SK-N-SH treated with all-trans-retinoic acid at 6 μM for 48 hours (cell line): ENCODE measurements at regions not wholly inside any gene's neighbourhood (a gene's known extent, or its start where the extent isn't known, plus 50 kb on each side); places are given as distances from the start of the nearest gene placed in this dataset.

ENCODE experiments used
- ARNTL ChIP-seq: fragments of 450-650 bp; formaldehyde crosslinking; IDR thresholded peaks from 2 replicates; pipeline ENCODE4 v1.5.0; 2020; ENCODE audit warnings: low read depth, mild to moderate bottlenecking, moderate library complexity, borderline replicate concordance
- BACH2 ChIP-seq: fragments of 250-450 bp; sonication (Bioruptor Pico); IDR thresholded peaks from 2 replicates; pipeline ENCODE4 v1.9.0; 2021; ENCODE audit warnings: mild to moderate bottlenecking, borderline replicate concordance
- ISL1 ChIP-seq: fragments of 250-450 bp; sonication (Bioruptor Pico); IDR thresholded peaks from 2 replicates; pipeline ENCODE4 v2.1.2; 2022; ENCODE audit warnings: mild to moderate bottlenecking, moderate library complexity
- OSR1 ChIP-seq: fragments of 250-450 bp; sonication (Bioruptor Pico); IDR thresholded peaks from 2 replicates; pipeline ENCODE4 v1.8.0; 2022; ENCODE audit warnings: moderate library complexity, mild to moderate bottlenecking, inconsistent platforms
- RARB ChIP-seq: fragments of 250-450 bp; sonication (Bioruptor Pico); IDR thresholded peaks from 2 replicates; pipeline ENCODE4 v1.8.0; 2021; ENCODE audit warnings: mild to moderate bottlenecking, moderate library complexity
- TCF4 ChIP-seq: fragments of 250-450 bp; sonication (Bioruptor Pico); IDR thresholded peaks from 2 replicates; pipeline ENCODE4 v1.8.0; 2021; ENCODE audit warnings: mild to moderate bottlenecking, moderate library complexity, borderline replicate concordance
- TOX ChIP-seq: fragments of 250-450 bp; sonication (Bioruptor Pico); IDR thresholded peaks from 2 replicates; pipeline ENCODE4 v1.8.0; 2021; ENCODE audit warnings: mild to moderate bottlenecking, moderate library complexity, borderline replicate concordance
- ZFP3 ChIP-seq: fragments of 250-450 bp; sonication (Bioruptor Pico); IDR thresholded peaks from 2 replicates; pipeline ENCODE4 v1.5.0; 2020; ENCODE audit warnings: mild to moderate bottlenecking, moderate library complexity
- ZNF565 ChIP-seq: fragments of 450-650 bp; formaldehyde crosslinking; conservative IDR thresholded peaks from 2 replicates; pipeline ENCODE4 v1.5.0; 2020; ENCODE audit warnings: low read depth, mild to moderate bottlenecking, moderate library complexity
- TF ChIP-seq, protein P1 (sequence below): fragments of 250-450 bp; sonication (Bioruptor Pico); IDR thresholded peaks from 2 replicates; pipeline ENCODE4 v1.8.0; 2021; ENCODE audit warnings: low read depth, mild to moderate bottlenecking, moderate library complexity, borderline replicate concordance
- TF ChIP-seq, protein P2 (sequence below): fragments of 250-450 bp; sonication (Bioruptor Pico); IDR thresholded peaks from 2 replicates; pipeline ENCODE4 v1.8.0; 2020; ENCODE audit warnings: mild to moderate bottlenecking, moderate library complexity, borderline replicate concordance

DNA sequence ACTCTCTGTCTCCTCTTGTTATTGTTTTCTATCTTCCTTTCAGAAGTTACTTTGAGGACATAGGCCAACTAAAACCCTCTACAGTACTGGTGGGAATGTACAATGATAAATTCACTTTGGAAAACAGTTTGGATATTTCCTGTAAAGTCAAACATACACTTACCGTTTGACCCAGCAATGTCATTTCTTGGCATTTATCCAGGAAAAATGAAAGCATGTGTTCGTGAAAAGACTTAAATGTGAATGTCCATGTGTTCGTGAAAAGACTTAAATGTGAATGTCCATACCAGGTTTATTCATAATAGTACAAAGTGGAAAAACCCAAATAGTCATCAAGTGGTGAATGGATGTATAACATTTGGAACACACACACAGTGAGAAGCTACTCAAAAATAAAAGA, 361.5 kb upstream of the DPH6 start:
- TF ChIP-seq, protein P1, sequence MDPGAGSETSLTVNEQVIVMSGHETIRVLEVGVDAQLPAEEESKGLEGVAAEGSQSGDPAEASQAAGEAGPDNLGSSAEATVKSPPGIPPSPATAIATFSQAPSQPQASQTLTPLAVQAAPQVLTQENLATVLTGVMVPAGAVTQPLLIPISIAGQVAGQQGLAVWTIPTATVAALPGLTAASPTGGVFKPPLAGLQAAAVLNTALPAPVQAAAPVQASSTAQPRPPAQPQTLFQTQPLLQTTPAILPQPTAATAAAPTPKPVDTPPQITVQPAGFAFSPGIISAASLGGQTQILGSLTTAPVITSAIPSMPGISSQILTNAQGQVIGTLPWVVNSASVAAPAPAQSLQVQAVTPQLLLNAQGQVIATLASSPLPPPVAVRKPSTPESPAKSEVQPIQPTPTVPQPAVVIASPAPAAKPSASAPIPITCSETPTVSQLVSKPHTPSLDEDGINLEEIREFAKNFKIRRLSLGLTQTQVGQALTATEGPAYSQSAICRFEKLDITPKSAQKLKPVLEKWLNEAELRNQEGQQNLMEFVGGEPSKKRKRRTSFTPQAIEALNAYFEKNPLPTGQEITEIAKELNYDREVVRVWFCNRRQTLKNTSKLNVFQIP (CRISPR knock-in tag): no peak
- TF ChIP-seq ISL1 (CRISPR knock-in tag) (no peak), ARNTL (CRISPR knock-in tag) (no peak), BACH2 (CRISPR knock-in tag) (no peak), TCF4 (CRISPR knock-in tag) (no peak), OSR1 (CRISPR knock-in tag) (no peak), TOX (CRISPR knock-in tag) (no peak), ZNF565 (CRISPR knock-in tag) (no peak), ZFP3 (CRISPR knock-in tag) (no peak), RARB (CRISPR knock-in tag) (no peak)
- TF ChIP-seq, protein P2, sequence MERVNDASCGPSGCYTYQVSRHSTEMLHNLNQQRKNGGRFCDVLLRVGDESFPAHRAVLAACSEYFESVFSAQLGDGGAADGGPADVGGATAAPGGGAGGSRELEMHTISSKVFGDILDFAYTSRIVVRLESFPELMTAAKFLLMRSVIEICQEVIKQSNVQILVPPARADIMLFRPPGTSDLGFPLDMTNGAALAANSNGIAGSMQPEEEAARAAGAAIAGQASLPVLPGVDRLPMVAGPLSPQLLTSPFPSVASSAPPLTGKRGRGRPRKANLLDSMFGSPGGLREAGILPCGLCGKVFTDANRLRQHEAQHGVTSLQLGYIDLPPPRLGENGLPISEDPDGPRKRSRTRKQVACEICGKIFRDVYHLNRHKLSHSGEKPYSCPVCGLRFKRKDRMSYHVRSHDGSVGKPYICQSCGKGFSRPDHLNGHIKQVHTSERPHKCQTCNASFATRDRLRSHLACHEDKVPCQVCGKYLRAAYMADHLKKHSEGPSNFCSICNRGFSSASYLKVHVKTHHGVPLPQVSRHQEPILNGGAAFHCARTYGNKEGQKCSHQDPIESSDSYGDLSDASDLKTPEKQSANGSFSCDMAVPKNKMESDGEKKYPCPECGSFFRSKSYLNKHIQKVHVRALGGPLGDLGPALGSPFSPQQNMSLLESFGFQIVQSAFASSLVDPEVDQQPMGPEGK (CRISPR knock-in tag): no peak
